Activated CD8-positive, alpha-beta T cell treated with anti-CD3 and anti-CD28 coated beads for 36 hours (primary cell): ENCODE measurements at regions not wholly inside any gene's neighbourhood (a gene's known extent, or its start where the extent isn't known, plus 50 kb on each side); places are given as distances from the start of the nearest gene placed in this dataset.

Source experiments
- ATAC-seq: fragments of 200-7000 bp; cut with Tn5 transposase; one replicate; pipeline ENCODE4 v1.10.0; 2021; ENCODE audit warnings: mild to moderate bottlenecking, moderate library complexity
- CTCF ChIA-PET: fragments of 350-600 bp; sonication (Branson Sonifier 250); formaldehyde crosslinking; loops from one replicate; lab custom pipeline; 2021; ENCODE audit warnings: antibody characterized with exemption; lab: Charles Lee
- POLR2A ChIA-PET: fragments of 350-600 bp; sonication (Branson Sonifier 250); formaldehyde crosslinking; loops from one replicate; lab custom pipeline; 2021; ENCODE audit warnings: antibody characterized with exemption; lab: Charles Lee
- DNase-seq: peaks from one replicate; pipeline ENCODE4 v3.0.0-alpha.2; 2020
- H3K27ac Mint-ChIP-seq: one replicate; pipeline ENCODE4 v1.8.0; 2021; ENCODE audit warnings: mild to moderate bottlenecking, mixed read lengths
- H3K27me3 Mint-ChIP-seq: one replicate; pipeline ENCODE4 v1.8.0; 2021; ENCODE audit warnings: mixed read lengths
- H3K36me3 Mint-ChIP-seq: one replicate; pipeline ENCODE4 v1.8.0; 2021; ENCODE audit warnings: low read depth, mixed read lengths
- H3K4me1 Mint-ChIP-seq: one replicate; pipeline ENCODE4 v1.8.0; 2021; ENCODE audit warnings: low read depth, mixed read lengths
- H3K4me3 Mint-ChIP-seq: one replicate; pipeline ENCODE4 v1.8.0; 2021; ENCODE audit warnings: mild to moderate bottlenecking, moderate library complexity, mixed read lengths
- H3K9me3 Mint-ChIP-seq: one replicate; pipeline ENCODE4 v1.8.0; 2021; ENCODE audit warnings: mixed read lengths
- CTCF ChIP-seq: fragments of 200-600 bp; IDR thresholded peaks from one replicate; pipeline ENCODE4 v1.8.0; 2022; ENCODE audit warnings: antibody characterized with exemption, mild to moderate bottlenecking
- intact Hi-C: fragments of 100-400 bp; cut with micrococcal nuclease; formaldehyde crosslinking; loops from one replicate; pipeline ENCODE4 v1.10.0; 2022

GRCh38 chr2:64392529-64392928 lies 61.4 kb upstream of the LGALSL start:
- ATAC-seq = no peak
- Mint-ChIP-seq H3K36me3 (peaks cover 4% of the 10 kb centered on the region), H3K27me3 (peaks cover 3% of the 10 kb centered on the region), H3K4me3 (no peak overlapping the region), H3K27ac (no peak overlapping the region), H3K4me1 (no peaks in the 10 kb centered on the region), H3K9me3 (peaks cover 8% of the 10 kb centered on the region)
- CTCF ChIA-PET = no interaction called here
- POLR2A ChIA-PET = no interaction called here
- DNase-seq = no peak
- no peak for TF ChIP-seq CTCF
- intact Hi-C loops = no loop called here

GRCh38 chr2:64393383-64394010 lies 60.5 kb upstream of the LGALSL start:
- H3K4me1 Mint-ChIP-seq = no peaks in the 10 kb centered on the region
- H3K27me3 Mint-ChIP-seq = no peaks in the 10 kb centered on the region
- DNase-seq (no peak), ATAC-seq (no peak)
- ChIA-PET CTCF (interaction anchor here (1.1 kb wide), 1 partner anchor 62 kb away, joined by 3 read pairs; no protein-coding TSS in a partner anchor), POLR2A (no interaction called here)
- TF ChIP-seq CTCF = no peak
- H3K9me3 Mint-ChIP-seq = peaks cover 8% of the 10 kb centered on the region
- intact Hi-C loops = no loop called here
- H3K36me3 Mint-ChIP-seq = peaks cover 4% of the 10 kb centered on the region
- H3K27ac Mint-ChIP-seq = no peak overlapping the region
- no peak overlapping the region for H3K4me3 Mint-ChIP-seq

- no peak for TF ChIP-seq CTCF
- Mint-ChIP-seq H3K9me3 (peaks cover 8% of the 10 kb centered on the region), H3K27ac (no peak overlapping the region), H3K36me3 (peaks cover 4% of the 10 kb centered on the region), H3K27me3 (no peaks in the 10 kb centered on the region), H3K4me1 (no peaks in the 10 kb centered on the region), H3K4me3 (no peak overlapping the region)
- ATAC-seq (no peak), DNase-seq (no peak)
- POLR2A ChIA-PET = no interaction called here
- intact Hi-C loops = no loop called here
- CTCF ChIA-PET = interaction anchor here (1.0 to 1.1 kb wide), 2 partner anchors 16 to 63 kb away, joined by 3 read pairs; no protein-coding TSS in a partner anchor
Observed at GRCh38 chr2:64394153-64394552, 59.8 kb upstream of the LGALSL start.

GRCh38 chr2:64396001-64396400 lies 58.0 kb upstream of the LGALSL start:
- ChIA-PET CTCF (no interaction called here), POLR2A (no interaction called here)
- H3K27ac Mint-ChIP-seq = no peak overlapping the region
- H3K27me3 Mint-ChIP-seq = no peaks in the 10 kb centered on the region
- no peaks in the 10 kb centered on the region for H3K36me3 Mint-ChIP-seq
- intact Hi-C loops = no loop called here
- H3K4me3 Mint-ChIP-seq = no peak overlapping the region
- H3K4me1 Mint-ChIP-seq = no peaks in the 10 kb centered on the region
- no peak for ATAC-seq
- no peak for DNase-seq
- H3K9me3 Mint-ChIP-seq = peaks cover 2% of the 10 kb centered on the region
- TF ChIP-seq CTCF = no peak

- POLR2A ChIA-PET = no interaction called here
- Mint-ChIP-seq H3K27me3 (no peaks in the 10 kb centered on the region), H3K9me3 (no peaks in the 10 kb centered on the region), H3K4me1 (no peaks in the 10 kb centered on the region), H3K4me3 (no peak overlapping the region), H3K27ac (no peak overlapping the region), H3K36me3 (no peaks in the 10 kb centered on the region)
- TF ChIP-seq CTCF = no peak
- ATAC-seq (no peak), DNase-seq (no peak)
- CTCF ChIA-PET = interaction anchor here (1.6 kb wide), 1 partner anchor 91 kb away, joined by 5 read pairs; no protein-coding TSS in a partner anchor
- intact Hi-C loops = no loop called here
Observed at GRCh38 chr2:64396551-64396950, 57.4 kb upstream of the LGALSL start.
